GM23338 (cell line): ENCODE measurements at regions not wholly inside any gene's neighbourhood (a gene's known extent, or its start where the extent isn't known, plus 50 kb on each side); places are given as distances from the start of the nearest gene placed in this dataset.

ENCODE experiments used
- ATAC-seq: fragments of 200-7000 bp; cut with Tn5 transposase; 3 replicates; pipeline ENCODE4 v1.9.1; 2020
- DNase-seq: peaks from one replicate; pipeline ENCODE4 v3.0.0-alpha.2; 2015; ENCODE audit warnings: low spot score
- H2AFZ ChIP-seq: fragments of 200-600 bp; sonication (generic); 2 replicates; pipeline ENCODE4 v1.8.0; 2016; ENCODE audit warnings: antibody characterized with exemption, mild to moderate bottlenecking, moderate library complexity
- H3F3A ChIP-seq: fragments of 200-600 bp; sonication (generic); replicated peaks from 2 replicates; pipeline ENCODE4 v1.8.0; 2017; ENCODE audit warnings: antibody characterized with exemption, mixed run types, low read depth
- H3K27ac ChIP-seq: fragments of 200-600 bp; sonication (generic); 2 replicates; pipeline ENCODE4 v1.6.1; 2016; ENCODE audit warnings: low read depth
- H3K27me3 ChIP-seq: fragments of 200-600 bp; sonication (generic); 2 replicates; pipeline ENCODE4 v1.8.0; 2016; ENCODE audit warnings: mild to moderate bottlenecking, mixed run types, moderate library complexity; ENCODE audit not compliant: insufficient read depth
- H3K36me3 ChIP-seq: fragments of 200-600 bp; sonication (generic); 2 replicates; pipeline ENCODE4 v1.8.0; 2016; ENCODE audit warnings: mild to moderate bottlenecking; ENCODE audit not compliant: insufficient read depth
- H3K4me1 ChIP-seq: fragments of 200-600 bp; sonication (generic); 2 replicates; pipeline ENCODE4 v1.8.0; 2016; ENCODE audit warnings: mild to moderate bottlenecking, moderate library complexity; ENCODE audit not compliant: insufficient read depth
- H3K4me2 ChIP-seq: fragments of 200-600 bp; sonication (generic); 2 replicates; pipeline ENCODE4 v1.7.1; 2017; ENCODE audit warnings: mixed run types
- H3K4me3 ChIP-seq: fragments of 200-600 bp; sonication (generic); 2 replicates; pipeline ENCODE4 v1.6.1; 2016; ENCODE audit warnings: mixed run types
- H3K79me2 ChIP-seq: fragments of 200-600 bp; sonication (generic); replicated peaks from 2 replicates; pipeline ENCODE4 v1.8.0; 2017; ENCODE audit warnings: mild to moderate bottlenecking; ENCODE audit not compliant: insufficient read depth
- H3K9me2 ChIP-seq: fragments of 200-600 bp; sonication (generic); 2 replicates; pipeline ENCODE4 v1.8.0; 2017; ENCODE audit not compliant: insufficient read depth
- H4K20me1 ChIP-seq: fragments of 200-600 bp; sonication (generic); replicated peaks from 2 replicates; pipeline ENCODE4 v1.8.0; 2017; ENCODE audit warnings: mild to moderate bottlenecking; ENCODE audit not compliant: insufficient read depth
- H3K27ac Mint-ChIP-seq: 2 replicates; pipeline ENCODE4 v1.8.0; 2020; ENCODE audit warnings: inconsistent platforms, mild to moderate bottlenecking, moderate library complexity, mixed read lengths
- H3K27me3 Mint-ChIP-seq: 3 replicates; pipeline ENCODE4 v1.8.0; 2022; ENCODE audit warnings: low read depth, mild to moderate bottlenecking, moderate library complexity, mixed read lengths, inconsistent platforms; ENCODE audit not compliant: insufficient read depth, poor library complexity
- H3K36me3 Mint-ChIP-seq: 3 replicates; pipeline ENCODE4 v1.8.0; 2021; ENCODE audit warnings: low read depth, mild to moderate bottlenecking, inconsistent platforms, moderate library complexity, mixed read lengths
- H3K4me1 Mint-ChIP-seq: 3 replicates; pipeline ENCODE4 v1.8.0; 2020; ENCODE audit warnings: mild to moderate bottlenecking, inconsistent platforms, mixed read lengths
- H3K4me3 Mint-ChIP-seq: 3 replicates; pipeline ENCODE4 v1.8.0; 2021; ENCODE audit warnings: moderate library complexity, mild to moderate bottlenecking, inconsistent platforms, mixed read lengths
- H3K9me3 Mint-ChIP-seq: 3 replicates; pipeline ENCODE4 v1.8.0; 2020; ENCODE audit warnings: moderate library complexity, mild to moderate bottlenecking, inconsistent platforms, mixed read lengths
- CREB1 ChIP-seq: fragments of 250-450 bp; sonication (Bioruptor Pico); IDR thresholded peaks from 2 replicates; pipeline ENCODE4 v1.5.0; 2020; ENCODE audit warnings: low read depth, mild to moderate bottlenecking, moderate library complexity
- EZH2 ChIP-seq: fragments of 200-600 bp; sonication (generic); IDR thresholded peaks from one replicate; pipeline ENCODE4 v1.8.0; 2017; ENCODE audit warnings: antibody characterized with exemption, mild to moderate bottlenecking, low read depth; ENCODE audit not compliant: unreplicated experiment
- EZH2phosphoT487 ChIP-seq: fragments of 200-600 bp; sonication (generic); IDR thresholded peaks from one replicate; pipeline ENCODE4 v1.8.1; 2018; ENCODE audit warnings: antibody characterized with exemption; ENCODE audit not compliant: unreplicated experiment
- JUNB ChIP-seq: IDR thresholded peaks from one replicate; pipeline ENCODE4 v1.6.1; 2016; ENCODE audit warnings: antibody characterized with exemption; ENCODE audit not compliant: unreplicated experiment
- TF ChIP-seq, protein P1 (sequence below), 2 experiments: fragments of 200-600 bp in 1 of 2; sonication (generic) in 1 of 2; conservative IDR thresholded peaks; 2 replicates each; pipeline versions ENCODE4 v1.5.1 to v1.6.1; 2016 to 2017; ENCODE audit warnings: antibody characterized with exemption in 2 of 2, low read depth in 2 of 2, mild to moderate bottlenecking in 2 of 2, moderate library complexity in 1 of 2
- TF ChIP-seq, protein P2 (sequence below): IDR thresholded peaks from 2 replicates; pipeline ENCODE4 v1.6.1; 2016; ENCODE audit warnings: antibody characterized with exemption
- TF ChIP-seq, protein P3 (sequence below): IDR thresholded peaks from one replicate; pipeline ENCODE4 v1.6.1; 2018; ENCODE audit warnings: antibody characterized with exemption; ENCODE audit not compliant: unreplicated experiment
- TF ChIP-seq, protein P4 (sequence below): fragments of 250-450 bp; sonication (Bioruptor Pico); IDR thresholded peaks from 2 replicates; pipeline ENCODE4 v1.5.0; 2020; ENCODE audit warnings: mild to moderate bottlenecking, moderate library complexity

DNA sequence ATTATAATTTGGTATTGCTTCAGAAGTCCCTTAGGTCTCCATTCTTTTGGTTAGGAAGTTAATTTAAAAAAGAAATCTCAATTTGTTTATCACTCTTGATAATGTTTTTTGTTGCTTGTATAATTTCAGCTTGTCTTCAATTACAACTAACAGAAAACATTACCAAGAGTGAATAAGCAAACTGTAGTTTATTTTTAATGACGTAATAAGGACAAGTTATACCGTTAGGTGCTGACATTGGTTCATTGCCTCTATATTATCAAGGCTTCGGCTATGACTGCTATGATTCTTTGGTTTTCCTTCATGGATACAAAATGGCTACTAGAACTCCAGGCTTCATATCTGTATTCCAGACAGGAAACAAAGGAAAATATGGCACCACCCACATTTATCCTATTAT, 220.6 kb downstream of the PTGER3 start:
- Histone ChIP-seq H3K27ac (no peak overlapping the region), H3K4me2 (no peak overlapping the region), H3K36me3 (no peaks in the 10 kb centered on the region), H3K9me2 (0 out of 2 replicates have a peak, but pooled peaks cover 4% of the 10 kb centered on the region), H2AFZ (no peak overlapping the region), H3K79me2 (no peaks in the 10 kb centered on the region), H4K20me1 (no peaks in the 10 kb centered on the region), H3K4me1 (no peaks in the 10 kb centered on the region; the same call in 1 of the 2 replicates), H3K4me3 (no peak overlapping the region), H3F3A (no peaks in the 10 kb centered on the region), H3K27me3 (no peaks in the 10 kb centered on the region)
- no peak overlapping the region for H3K27ac Mint-ChIP-seq
- peaks cover 7% of the 10 kb centered on the region; the same call in 1 of the 3 replicates for H3K9me3 Mint-ChIP-seq
- H3K27me3 Mint-ChIP-seq: no peaks in the 10 kb centered on the region
- no peaks in the 10 kb centered on the region for H3K4me1 Mint-ChIP-seq
- ATAC-seq (no peak), DNase-seq (no peak)
- no peak for TF ChIP-seq JUNB
- TF ChIP-seq EZH2phosphoT487: no peak
- no peak for TF ChIP-seq CREB1 (CRISPR knock-in tag)
- TF ChIP-seq, protein P1, sequence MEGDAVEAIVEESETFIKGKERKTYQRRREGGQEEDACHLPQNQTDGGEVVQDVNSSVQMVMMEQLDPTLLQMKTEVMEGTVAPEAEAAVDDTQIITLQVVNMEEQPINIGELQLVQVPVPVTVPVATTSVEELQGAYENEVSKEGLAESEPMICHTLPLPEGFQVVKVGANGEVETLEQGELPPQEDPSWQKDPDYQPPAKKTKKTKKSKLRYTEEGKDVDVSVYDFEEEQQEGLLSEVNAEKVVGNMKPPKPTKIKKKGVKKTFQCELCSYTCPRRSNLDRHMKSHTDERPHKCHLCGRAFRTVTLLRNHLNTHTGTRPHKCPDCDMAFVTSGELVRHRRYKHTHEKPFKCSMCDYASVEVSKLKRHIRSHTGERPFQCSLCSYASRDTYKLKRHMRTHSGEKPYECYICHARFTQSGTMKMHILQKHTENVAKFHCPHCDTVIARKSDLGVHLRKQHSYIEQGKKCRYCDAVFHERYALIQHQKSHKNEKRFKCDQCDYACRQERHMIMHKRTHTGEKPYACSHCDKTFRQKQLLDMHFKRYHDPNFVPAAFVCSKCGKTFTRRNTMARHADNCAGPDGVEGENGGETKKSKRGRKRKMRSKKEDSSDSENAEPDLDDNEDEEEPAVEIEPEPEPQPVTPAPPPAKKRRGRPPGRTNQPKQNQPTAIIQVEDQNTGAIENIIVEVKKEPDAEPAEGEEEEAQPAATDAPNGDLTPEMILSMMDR (conservative IDR thresholded peaks at IDR 0.05; ENCODE audit: low read depth in 2 of 2): no peak
- no peaks in the 10 kb centered on the region for H3K36me3 Mint-ChIP-seq
- H3K4me3 Mint-ChIP-seq: no peak overlapping the region

DNA sequence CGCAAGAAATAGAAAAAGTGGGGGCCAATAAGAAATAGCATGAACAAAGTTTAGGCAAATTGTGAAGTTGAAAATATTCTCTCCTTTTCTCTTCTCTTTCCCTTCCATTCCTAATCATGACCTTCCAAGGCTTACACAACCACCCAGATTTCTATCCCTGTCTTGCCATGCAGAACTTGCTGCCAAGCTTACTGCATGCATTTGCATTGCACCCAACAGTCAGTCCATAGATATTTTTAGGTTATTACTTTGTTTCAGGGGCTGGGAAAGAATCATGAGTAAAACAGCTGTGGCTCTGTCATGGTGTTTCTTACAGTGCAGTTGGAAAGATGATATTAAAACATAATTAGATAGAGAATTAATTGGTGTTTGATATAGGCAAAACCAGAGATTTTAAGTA, 219.4 kb downstream of the PTGER3 start:
- Histone ChIP-seq H3K4me2 (no peak overlapping the region), H3K27me3 (no peaks in the 10 kb centered on the region), H3K4me3 (no peak overlapping the region), H3K4me1 (peaks cover 4% of the 10 kb centered on the region; the same call in 1 of the 2 replicates), H3K79me2 (no peaks in the 10 kb centered on the region), H3K9me2 (0 out of 2 replicates have a peak, but pooled peaks cover 4% of the 10 kb centered on the region), H3F3A (no peaks in the 10 kb centered on the region), H3K27ac (no peak overlapping the region), H4K20me1 (no peaks in the 10 kb centered on the region), H3K36me3 (no peaks in the 10 kb centered on the region), H2AFZ (no peak overlapping the region)
- no peak overlapping the region for H3K4me3 Mint-ChIP-seq
- no peak overlapping the region for H3K27ac Mint-ChIP-seq
- no peaks in the 10 kb centered on the region for H3K27me3 Mint-ChIP-seq
- H3K4me1 Mint-ChIP-seq: peaks cover 6% of the 10 kb centered on the region; the same call in 2 of the 3 replicates
- peaks cover 15% of the 10 kb centered on the region; the same call in 2 of the 3 replicates for H3K9me3 Mint-ChIP-seq
- DNase-seq: no peak
- TF ChIP-seq, protein P2, sequence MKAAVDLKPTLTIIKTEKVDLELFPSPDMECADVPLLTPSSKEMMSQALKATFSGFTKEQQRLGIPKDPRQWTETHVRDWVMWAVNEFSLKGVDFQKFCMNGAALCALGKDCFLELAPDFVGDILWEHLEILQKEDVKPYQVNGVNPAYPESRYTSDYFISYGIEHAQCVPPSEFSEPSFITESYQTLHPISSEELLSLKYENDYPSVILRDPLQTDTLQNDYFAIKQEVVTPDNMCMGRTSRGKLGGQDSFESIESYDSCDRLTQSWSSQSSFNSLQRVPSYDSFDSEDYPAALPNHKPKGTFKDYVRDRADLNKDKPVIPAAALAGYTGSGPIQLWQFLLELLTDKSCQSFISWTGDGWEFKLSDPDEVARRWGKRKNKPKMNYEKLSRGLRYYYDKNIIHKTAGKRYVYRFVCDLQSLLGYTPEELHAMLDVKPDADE: no peak
- TF ChIP-seq, protein P3, sequence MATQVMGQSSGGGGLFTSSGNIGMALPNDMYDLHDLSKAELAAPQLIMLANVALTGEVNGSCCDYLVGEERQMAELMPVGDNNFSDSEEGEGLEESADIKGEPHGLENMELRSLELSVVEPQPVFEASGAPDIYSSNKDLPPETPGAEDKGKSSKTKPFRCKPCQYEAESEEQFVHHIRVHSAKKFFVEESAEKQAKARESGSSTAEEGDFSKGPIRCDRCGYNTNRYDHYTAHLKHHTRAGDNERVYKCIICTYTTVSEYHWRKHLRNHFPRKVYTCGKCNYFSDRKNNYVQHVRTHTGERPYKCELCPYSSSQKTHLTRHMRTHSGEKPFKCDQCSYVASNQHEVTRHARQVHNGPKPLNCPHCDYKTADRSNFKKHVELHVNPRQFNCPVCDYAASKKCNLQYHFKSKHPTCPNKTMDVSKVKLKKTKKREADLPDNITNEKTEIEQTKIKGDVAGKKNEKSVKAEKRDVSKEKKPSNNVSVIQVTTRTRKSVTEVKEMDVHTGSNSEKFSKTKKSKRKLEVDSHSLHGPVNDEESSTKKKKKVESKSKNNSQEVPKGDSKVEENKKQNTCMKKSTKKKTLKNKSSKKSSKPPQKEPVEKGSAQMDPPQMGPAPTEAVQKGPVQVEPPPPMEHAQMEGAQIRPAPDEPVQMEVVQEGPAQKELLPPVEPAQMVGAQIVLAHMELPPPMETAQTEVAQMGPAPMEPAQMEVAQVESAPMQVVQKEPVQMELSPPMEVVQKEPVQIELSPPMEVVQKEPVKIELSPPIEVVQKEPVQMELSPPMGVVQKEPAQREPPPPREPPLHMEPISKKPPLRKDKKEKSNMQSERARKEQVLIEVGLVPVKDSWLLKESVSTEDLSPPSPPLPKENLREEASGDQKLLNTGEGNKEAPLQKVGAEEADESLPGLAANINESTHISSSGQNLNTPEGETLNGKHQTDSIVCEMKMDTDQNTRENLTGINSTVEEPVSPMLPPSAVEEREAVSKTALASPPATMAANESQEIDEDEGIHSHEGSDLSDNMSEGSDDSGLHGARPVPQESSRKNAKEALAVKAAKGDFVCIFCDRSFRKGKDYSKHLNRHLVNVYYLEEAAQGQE: no peak
- TF ChIP-seq, protein P4, sequence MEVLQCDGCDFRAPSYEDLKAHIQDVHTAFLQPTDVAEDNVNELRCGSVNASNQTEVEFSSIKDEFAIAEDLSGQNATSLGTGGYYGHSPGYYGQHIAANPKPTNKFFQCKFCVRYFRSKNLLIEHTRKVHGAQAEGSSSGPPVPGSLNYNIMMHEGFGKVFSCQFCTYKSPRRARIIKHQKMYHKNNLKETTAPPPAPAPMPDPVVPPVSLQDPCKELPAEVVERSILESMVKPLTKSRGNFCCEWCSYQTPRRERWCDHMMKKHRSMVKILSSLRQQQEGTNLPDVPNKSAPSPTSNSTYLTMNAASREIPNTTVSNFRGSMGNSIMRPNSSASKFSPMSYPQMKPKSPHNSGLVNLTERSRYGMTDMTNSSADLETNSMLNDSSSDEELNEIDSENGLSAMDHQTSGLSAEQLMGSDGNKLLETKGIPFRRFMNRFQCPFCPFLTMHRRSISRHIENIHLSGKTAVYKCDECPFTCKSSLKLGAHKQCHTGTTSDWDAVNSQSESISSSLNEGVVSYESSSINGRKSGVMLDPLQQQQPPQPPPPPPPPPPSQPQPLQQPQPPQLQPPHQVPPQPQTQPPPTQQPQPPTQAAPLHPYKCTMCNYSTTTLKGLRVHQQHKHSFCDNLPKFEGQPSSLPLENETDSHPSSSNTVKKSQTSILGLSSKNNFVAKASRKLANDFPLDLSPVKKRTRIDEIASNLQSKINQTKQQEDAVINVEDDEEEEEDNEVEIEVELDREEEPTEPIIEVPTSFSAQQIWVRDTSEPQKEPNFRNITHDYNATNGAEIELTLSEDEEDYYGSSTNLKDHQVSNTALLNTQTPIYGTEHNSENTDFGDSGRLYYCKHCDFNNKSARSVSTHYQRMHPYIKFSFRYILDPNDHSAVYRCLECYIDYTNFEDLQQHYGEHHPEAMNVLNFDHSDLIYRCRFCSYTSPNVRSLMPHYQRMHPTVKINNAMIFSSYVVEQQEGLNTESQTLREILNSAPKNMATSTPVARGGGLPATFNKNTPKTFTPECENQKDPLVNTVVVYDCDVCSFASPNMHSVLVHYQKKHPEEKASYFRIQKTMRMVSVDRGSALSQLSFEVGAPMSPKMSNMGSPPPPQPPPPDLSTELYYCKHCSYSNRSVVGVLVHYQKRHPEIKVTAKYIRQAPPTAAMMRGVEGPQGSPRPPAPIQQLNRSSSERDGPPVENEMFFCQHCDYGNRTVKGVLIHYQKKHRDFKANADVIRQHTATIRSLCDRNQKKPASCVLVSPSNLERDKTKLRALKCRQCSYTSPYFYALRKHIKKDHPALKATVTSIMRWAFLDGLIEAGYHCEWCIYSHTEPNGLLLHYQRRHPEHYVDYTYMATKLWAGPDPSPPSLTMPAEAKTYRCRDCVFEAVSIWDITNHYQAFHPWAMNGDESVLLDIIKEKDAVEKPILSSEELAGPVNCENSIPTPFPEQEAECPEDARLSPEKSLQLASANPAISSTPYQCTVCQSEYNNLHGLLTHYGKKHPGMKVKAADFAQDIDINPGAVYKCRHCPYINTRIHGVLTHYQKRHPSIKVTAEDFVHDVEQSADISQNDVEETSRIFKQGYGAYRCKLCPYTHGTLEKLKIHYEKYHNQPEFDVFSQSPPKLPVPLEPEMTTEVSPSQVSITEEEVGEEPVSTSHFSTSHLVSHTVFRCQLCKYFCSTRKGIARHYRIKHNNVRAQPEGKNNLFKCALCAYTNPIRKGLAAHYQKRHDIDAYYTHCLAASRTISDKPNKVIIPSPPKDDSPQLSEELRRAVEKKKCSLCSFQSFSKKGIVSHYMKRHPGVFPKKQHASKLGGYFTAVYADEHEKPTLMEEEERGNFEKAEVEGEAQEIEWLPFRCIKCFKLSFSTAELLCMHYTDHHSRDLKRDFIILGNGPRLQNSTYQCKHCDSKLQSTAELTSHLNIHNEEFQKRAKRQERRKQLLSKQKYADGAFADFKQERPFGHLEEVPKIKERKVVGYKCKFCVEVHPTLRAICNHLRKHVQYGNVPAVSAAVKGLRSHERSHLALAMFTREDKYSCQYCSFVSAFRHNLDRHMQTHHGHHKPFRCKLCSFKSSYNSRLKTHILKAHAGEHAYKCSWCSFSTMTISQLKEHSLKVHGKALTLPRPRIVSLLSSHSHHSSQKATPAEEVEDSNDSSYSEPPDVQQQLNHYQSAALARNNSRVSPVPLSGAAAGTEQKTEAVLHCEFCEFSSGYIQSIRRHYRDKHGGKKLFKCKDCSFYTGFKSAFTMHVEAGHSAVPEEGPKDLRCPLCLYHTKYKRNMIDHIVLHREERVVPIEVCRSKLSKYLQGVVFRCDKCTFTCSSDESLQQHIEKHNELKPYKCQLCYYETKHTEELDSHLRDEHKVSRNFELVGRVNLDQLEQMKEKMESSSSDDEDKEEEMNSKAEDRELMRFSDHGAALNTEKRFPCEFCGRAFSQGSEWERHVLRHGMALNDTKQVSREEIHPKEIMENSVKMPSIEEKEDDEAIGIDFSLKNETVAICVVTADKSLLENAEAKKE (CRISPR knock-in tag): no peak
- TF ChIP-seq EZH2phosphoT487 (no peak), EZH2 (no peak)
- ATAC-seq: no peak
- no peaks in the 10 kb centered on the region for H3K36me3 Mint-ChIP-seq
